ENCODE measurements at regions not wholly inside any gene's neighbourhood (a gene's known extent, or its start where the extent isn't known, plus 50 kb on each side); places are given as distances from the start of the nearest gene placed in this dataset.

GRCh38 chr7:96481796-96482195, 159.9 kb upstream of the SLC25A13 start:
- DNase-seq = no peak

DNA sequence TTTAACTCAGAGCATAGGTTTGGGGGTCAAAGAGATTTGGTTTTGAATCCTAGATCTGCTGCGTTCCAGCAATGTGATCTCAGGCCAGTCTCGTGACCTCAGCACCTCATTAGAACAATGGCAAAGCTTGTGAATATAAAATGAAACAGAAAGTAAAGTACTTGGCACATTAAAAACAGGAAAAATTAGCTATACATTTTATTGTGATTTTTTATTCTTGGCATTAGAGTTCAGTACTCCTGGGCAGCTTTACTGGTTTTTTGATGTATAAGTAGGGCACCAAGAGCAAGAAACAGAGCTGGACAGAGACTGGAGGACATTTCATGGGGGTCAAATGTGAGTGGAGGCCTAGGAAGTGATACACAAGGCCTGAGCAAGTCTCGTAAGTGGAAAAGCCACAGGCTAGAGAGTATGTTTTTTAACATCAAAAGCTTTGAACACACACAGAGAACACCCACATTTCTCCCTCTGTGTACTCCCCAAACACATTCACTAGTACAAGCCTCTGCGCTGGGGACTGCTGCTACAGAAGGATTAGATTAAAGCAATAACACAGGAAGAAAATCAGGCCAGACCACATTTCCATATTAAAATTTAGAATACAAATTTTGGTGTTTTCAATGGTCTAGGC, 157.2 kb upstream of the SLC25A13 start:
- no peak for DNase-seq

DNA sequence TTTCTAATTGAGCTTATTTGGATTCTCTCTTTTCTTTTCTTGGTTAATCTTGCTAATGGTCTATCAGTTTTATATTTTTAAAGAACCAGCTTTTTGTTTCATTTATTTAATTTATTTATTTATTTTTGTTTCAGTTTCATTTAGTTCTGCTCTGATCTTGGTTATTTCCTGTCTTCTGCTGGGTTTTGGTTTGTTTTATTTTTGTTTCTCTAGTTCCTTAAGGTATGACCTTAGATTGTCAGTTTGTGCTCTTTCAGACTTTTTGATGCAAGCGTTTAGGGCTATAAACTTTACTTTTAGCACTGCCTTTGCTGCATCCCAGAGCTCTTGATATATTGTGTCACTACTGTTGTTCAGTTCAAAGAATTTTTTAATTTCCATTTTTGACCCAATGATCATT, 149.7 kb upstream of the SLC25A13 start:
- no peak for DNase-seq

DNA sequence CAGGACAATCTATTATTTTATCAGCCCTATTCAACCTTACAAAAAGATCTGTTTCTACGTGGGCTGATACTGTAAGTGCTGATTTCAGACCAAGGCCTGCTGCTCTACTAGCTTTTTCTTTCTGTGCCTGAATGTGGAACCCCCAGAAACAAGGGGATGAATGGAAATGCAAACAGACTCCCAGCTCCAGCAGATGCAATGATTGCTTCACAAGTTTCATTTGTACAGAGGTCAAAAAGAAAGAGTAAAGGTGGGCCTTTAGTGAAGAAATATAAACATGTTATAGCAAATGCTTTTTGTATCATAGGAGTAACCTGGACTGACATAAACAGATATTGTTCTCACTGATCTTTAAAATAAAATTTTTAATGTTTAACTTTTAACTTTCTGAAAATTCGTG, 130.2 kb upstream of the SLC25A13 start:
- no peak for DNase-seq

GRCh38 chr7:96449094-96449493, 127.2 kb upstream of the SLC25A13 start:
- DNase-seq = no peak

DNA sequence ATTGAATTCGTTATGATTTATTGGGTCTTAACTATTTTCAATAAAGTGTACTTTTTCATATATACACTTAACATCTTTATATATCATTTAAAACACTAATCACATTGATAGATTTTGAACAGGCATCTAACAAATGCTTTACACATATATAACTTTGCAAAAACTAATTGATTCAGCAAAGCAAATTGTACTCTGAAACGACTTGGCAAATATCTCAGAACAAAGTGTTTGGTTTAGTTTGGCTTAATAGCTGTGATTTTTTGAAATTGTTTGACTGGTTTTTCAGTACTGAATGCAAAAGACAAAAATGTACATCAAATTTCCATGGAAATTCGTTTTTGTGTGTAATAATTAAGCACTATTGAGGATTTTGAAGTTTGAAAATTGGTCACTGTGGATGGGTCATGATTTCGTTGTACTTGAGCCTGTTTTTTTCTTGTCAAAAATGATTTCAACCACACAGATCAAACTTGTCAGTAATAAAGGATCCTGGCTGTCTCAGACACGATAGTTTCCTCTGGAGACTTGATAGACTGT, 125.3 kb upstream of the SLC25A13 start:
- no peak for DNase-seq

- no peak for DNase-seq
These were observed 119.7 kb upstream of the SLC25A13 start for GRCh38 chr7:96441436-96442084.

- no peak for DNase-seq
These were observed 118.4 kb upstream of the SLC25A13 start for GRCh38 chr7:96440328-96440727.

- DNase-seq = no peak
These were observed 115.0 kb upstream of the SLC25A13 start for GRCh38 chr7:96436880-96437279.

GRCh38 chr7:96430356-96430755, 108.5 kb upstream of the SLC25A13 start:
- no peak for DNase-seq

DNA sequence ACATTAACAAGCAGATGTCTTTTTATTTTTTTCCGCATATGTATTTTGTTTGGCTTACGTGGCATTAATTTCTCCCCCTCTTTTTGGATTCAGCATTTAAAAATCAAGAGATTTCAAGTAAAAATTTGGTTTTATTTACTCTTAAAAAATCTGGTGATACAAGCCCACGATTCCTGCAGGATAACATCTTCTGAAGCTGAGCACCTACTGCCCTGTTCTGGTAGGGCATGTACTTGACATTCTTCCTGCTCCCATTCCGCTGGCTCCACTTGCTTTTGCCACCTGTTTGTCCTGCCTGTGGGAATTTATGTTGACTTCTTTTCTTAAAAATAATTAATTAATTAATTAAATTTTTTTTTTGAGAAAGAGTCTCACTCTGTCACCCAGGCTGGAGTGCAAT, 105.2 kb upstream of the SLC25A13 start:
- DNase-seq = no peak

GRCh38 chr7:96426685-96427084, 104.8 kb upstream of the SLC25A13 start:
- DNase-seq = no peak

GRCh38 chr7:96426027-96426426, 104.1 kb upstream of the SLC25A13 start:
- no peak for DNase-seq

DNA sequence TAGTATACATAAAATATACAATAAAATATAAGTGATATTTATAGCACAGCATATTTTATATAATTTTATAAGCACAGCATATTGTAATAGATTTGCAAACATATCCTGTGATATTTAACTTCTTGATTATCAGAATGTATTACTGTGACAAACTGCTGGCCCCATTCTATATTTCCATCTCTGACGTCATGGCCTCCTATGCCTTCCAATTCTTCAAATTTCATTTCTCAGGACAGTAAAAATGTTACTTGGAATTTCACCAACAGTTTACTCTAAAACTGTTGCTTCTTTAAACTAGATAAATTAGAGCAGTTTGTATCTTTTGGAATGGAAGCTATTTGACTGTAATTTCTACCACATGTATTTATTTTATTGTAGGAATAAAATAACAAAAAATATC, 102.5 kb upstream of the SLC25A13 start:
- DNase-seq = no peak

- no peak for DNase-seq
These were observed 100.5 kb upstream of the SLC25A13 start for GRCh38 chr7:96422388-96422787.

- no peak for DNase-seq
These were observed 96.7 kb upstream of the SLC25A13 start for GRCh38 chr7:96418581-96418980.

DNA sequence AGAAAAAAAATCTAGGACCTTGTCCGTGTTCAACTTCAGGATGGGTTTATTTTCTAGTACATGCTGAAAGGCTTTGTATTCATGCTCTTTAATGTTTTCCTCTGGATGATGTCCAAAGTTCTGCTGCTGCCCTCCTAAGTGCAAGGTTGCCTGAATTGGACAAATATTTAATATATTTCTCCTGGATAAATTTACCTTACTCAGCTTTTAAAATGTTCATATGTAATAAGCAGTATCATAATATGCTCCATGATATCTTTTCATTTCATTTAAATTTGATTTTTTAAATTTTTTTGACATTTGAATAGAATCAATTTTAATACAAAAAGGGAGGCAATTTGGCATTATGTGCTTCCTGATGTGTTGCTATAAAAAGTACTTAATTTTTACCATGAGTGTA, 95.9 kb upstream of the SLC25A13 start:
- DNase-seq = no peak

DNA sequence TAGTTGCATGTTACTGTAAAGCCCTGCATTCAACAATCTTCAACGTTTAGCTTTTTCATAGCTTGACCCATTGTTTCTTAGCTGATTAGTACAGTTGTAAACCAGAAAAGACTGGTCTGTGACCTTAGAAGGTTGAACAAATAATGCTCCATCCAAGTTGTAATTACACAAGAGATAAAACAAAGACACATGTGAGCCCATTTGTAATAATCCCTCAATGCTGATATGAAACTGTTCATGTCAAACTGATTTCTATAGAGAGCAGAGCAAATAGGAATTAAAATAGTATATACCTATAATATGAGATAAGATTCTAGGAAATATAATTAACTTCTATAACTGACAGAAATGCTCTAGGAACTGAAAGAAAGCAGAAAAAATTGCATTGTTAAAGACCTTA, 94.7 kb upstream of the SLC25A13 start:
- no peak for DNase-seq

- no peak for DNase-seq
These were observed 94.2 kb upstream of the SLC25A13 start for GRCh38 chr7:96416116-96416515.

DNA sequence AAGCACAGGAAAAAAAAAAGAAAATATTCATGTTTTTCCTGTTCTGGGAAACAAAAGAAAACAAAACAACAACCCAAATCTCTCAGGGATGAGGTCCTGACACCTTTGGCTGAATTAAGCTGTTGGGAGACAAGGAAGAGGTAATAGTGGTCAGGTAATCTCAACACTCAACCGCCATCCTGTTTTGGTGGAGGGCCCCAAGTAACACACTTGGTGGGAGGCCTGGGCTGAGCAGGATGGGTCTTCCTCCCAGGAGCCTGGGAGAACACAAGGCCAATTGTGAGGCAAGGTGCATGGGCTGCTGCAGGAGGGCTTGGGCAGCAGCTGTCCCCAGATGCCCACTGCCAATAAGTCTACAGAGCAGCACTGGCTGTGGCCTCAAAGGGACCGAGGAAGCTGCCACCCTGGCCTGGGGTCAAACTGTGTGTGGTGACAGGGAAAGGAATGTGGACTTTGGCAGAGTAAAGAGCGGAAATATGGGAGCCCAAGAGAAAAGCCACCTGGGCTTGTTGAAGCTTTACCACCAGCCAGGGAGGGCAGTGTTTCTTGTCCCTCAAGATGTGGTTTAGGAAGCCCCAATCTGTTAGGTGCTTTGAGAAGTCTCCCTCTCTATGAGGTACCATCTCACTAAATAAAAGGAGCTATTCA, 93.5 kb upstream of the SLC25A13 start:
- DNase-seq = no peak

DNA sequence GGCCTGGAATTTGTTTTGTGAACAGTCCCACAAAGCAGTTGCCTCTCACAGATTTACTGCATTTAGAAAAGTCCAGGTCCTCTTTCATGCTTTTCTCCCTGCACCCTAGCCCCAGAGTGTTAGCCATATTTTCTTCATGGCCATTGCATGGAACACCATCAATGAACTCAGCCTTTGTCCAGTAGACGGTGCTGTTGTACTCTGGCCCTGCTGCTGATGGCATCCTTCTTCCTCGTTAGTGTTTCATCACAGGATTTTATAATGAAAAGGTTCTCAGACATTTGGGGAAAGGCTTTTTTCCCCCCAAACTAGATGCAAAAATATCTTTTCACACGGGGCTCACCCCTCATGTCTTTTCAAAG, 93.0 kb upstream of the SLC25A13 start:
- DNase-seq = peak; percentile 39

- DNase-seq = no peak
These were observed 88.4 kb upstream of the SLC25A13 start for GRCh38 chr7:96410126-96410839.

- no peak for DNase-seq
These were observed 87.0 kb upstream of the SLC25A13 start for GRCh38 chr7:96408881-96409280.

DNA sequence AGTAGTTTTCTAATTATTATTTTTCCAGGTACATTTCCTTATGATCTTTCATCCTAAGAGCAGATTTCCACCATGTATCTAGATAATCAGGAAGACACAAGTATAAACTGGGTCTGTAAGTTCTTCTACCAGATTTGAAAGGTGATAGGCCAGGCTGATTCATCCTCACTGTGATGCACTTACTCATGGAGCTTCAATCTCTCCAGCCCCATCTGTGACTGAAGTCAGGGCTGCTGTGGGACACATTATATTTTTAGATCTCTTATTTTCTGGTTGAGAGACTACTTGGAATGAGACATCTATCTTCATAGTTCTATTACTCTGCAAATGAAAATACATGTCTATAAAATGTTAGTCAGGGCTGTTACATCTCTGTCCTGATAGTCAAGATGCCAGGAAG, 85.5 kb upstream of the SLC25A13 start:
- DNase-seq = no peak
